ENCODE measurements at regions not wholly inside any gene's neighbourhood (a gene's known extent, or its start where the extent isn't known, plus 50 kb on each side); places are given as distances from the start of the nearest gene placed in this dataset.

- no peak for TF ChIP-seq EZH2 (IDR thresholded peaks at IDR 0.05; ENCODE audit: low read length, unreplicated experiment)
- TF ChIP-seq, protein P1, sequence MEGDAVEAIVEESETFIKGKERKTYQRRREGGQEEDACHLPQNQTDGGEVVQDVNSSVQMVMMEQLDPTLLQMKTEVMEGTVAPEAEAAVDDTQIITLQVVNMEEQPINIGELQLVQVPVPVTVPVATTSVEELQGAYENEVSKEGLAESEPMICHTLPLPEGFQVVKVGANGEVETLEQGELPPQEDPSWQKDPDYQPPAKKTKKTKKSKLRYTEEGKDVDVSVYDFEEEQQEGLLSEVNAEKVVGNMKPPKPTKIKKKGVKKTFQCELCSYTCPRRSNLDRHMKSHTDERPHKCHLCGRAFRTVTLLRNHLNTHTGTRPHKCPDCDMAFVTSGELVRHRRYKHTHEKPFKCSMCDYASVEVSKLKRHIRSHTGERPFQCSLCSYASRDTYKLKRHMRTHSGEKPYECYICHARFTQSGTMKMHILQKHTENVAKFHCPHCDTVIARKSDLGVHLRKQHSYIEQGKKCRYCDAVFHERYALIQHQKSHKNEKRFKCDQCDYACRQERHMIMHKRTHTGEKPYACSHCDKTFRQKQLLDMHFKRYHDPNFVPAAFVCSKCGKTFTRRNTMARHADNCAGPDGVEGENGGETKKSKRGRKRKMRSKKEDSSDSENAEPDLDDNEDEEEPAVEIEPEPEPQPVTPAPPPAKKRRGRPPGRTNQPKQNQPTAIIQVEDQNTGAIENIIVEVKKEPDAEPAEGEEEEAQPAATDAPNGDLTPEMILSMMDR (conservative IDR thresholded peaks at IDR 0.05; ENCODE audit: low read depth, low read length) = no peak
These were observed 91.9 kb upstream of the TSHZ2 start for GRCh38 chr20:52880259-52880658.
